Body of pancreas (tissue), 4 donors: ENCODE measurements at regions not wholly inside any gene's neighbourhood (a gene's known extent, or its start where the extent isn't known, plus 50 kb on each side); places are given as distances from the start of the nearest gene placed in this dataset.

Source experiments
- CTCF ChIP-seq, 7 experiments: fragments of 450-650 bp in 4 of 7; fragments of 200-600 bp in 3 of 7; sonication (generic) in 3 of 7; IDR thresholded peaks; one replicate each; pipeline ENCODE4 v1.5.1; 2016 to 2019; ENCODE audit warnings: antibody characterized with exemption in 7 of 7
- POLR2A ChIP-seq, 3 donors: fragments of 450-650 bp; IDR thresholded peaks; one replicate each; pipeline ENCODE4 v1.6.1; 2016; ENCODE audit warnings: antibody characterized with exemption in 3 of 3, mild to moderate bottlenecking in 2 of 3

- no peak for TF ChIP-seq CTCF (IDR thresholded peaks at IDR 0.05)
- TF ChIP-seq POLR2A (IDR thresholded peaks at IDR 0.05): no peak
Measured at GRCh38 chr5:99138911-99139310, 210.1 kb upstream of the CHD1 start.
